HCT116 (cell line): ENCODE measurements at regions not wholly inside any gene's neighbourhood (a gene's known extent, or its start where the extent isn't known, plus 50 kb on each side); places are given as distances from the start of the nearest gene placed in this dataset.

Source experiments
- ATAC-seq: fragments of 200-7000 bp; cut with Tn5 transposase; 2 replicates; pipeline ENCODE4 v1.9.1; 2020; ENCODE audit warnings: mild to moderate bottlenecking, moderate library complexity
- BruUV-seq: library from RNA; stranded (reverse); fragments of 400-500 nt; replicated peaks from 2 replicates; lab custom pipeline; 2021; lab: Mats Ljungman, UMichigan
- CTCF ChIA-PET: fragments of 300-600 bp; sonication (Branson Sonifier 250); formaldehyde crosslinking; loops from one replicate; lab custom pipeline; 2021; ENCODE audit warnings: antibody characterized with exemption; lab: Charles Lee
- POLR2A ChIA-PET: fragments of 300-600, 350-600 bp; sonication (Branson Sonifier 250); formaldehyde crosslinking; loops from one replicate; lab custom pipeline; 2021; ENCODE audit warnings: antibody characterized with exemption; lab: Charles Lee
- RAD21 ChIA-PET, 2 experiments: fragments of 300-600 bp; sonication (Branson Sonifier 250); formaldehyde crosslinking; loops; one replicate each; lab custom pipeline; 2023; ENCODE audit warnings: low total read pairs in 2 of 2; ENCODE audit not compliant: uncharacterized antibody in 2 of 2, unreplicated experiment in 2 of 2, low non-redundant PET in 1 of 2; lab: Charles Lee
- DNase-seq: peaks from one replicate; pipeline ENCODE4 v3.0.0-alpha.2; 2010; ENCODE audit warnings: low read depth, low spot score
- H2AFZ ChIP-seq: fragments of 200-600 bp; shearing (Covaris generic), sonication (generic); 2 replicates; pipeline ENCODE4 v1.6.1; 2017; ENCODE audit warnings: low read depth, mixed run types, mixed read lengths, antibody characterized with exemption, low read length; ENCODE audit not compliant: poor library complexity, severe bottlenecking
- H3K27ac ChIP-seq: 2 replicates; pipeline ENCODE4 v1.5.1; 2012; ENCODE audit warnings: low read depth, low read length
- H3K27me3 ChIP-seq: fragments of 200-600 bp; sonication (generic); 2 replicates; pipeline ENCODE4 v1.6.1; 2016; ENCODE audit warnings: mixed run types, low read length, mixed read lengths; ENCODE audit not compliant: insufficient read depth
- H3K36me3 ChIP-seq, 2 experiments: fragments of 200-500 bp in 1 of 2; fragments of 200-600 bp in 1 of 2; sonication (Bioruptor generic) in 1 of 2; sonication (generic) in 1 of 2; 2 replicates each; pipeline versions ENCODE4 v1.5.1 to v1.6.1; 2014 to 2016; ENCODE audit warnings: low read length in 2 of 2, inconsistent platforms in 1 of 2, mixed read lengths in 1 of 2, mixed run types in 1 of 2; ENCODE audit not compliant: insufficient read depth in 2 of 2, control insufficient read depth in 1 of 2
- H3K4me1 ChIP-seq, 2 experiments: fragments of 200-600 bp in 1 of 2; sonication (generic) in 1 of 2; 2 replicates each; pipeline versions ENCODE4 v1.5.1 to v1.6.1; 2012 to 2017; ENCODE audit warnings: low read length in 2 of 2, inconsistent platforms in 1 of 2, mild to moderate bottlenecking in 1 of 2, mixed read lengths in 1 of 2, mixed run types in 1 of 2, moderate library complexity in 1 of 2; ENCODE audit not compliant: insufficient read depth in 2 of 2, control insufficient read depth in 1 of 2
- H3K4me2 ChIP-seq: fragments of 200-600 bp; sonication (generic); 2 replicates; pipeline ENCODE4 v1.6.1; 2017; ENCODE audit warnings: mixed run types, low read length, mixed read lengths
- H3K4me3 ChIP-seq, 2 experiments: fragments of 200-600 bp in 1 of 2; sonication (generic) in 1 of 2; replicated peaks in 1 of 2; 2 replicates each; pipeline ENCODE4 v1.5.1; 2011 to 2016; ENCODE audit warnings: low read length in 2 of 2, control low read depth in 1 of 2, low read depth in 1 of 2, mild to moderate bottlenecking in 1 of 2, mixed read lengths in 1 of 2, mixed run types in 1 of 2
- H3K79me2 ChIP-seq: fragments of 200-600 bp; sonication (generic); 2 replicates; pipeline ENCODE4 v1.6.1; 2017; ENCODE audit warnings: mild to moderate bottlenecking, mixed run types, low read length, moderate library complexity, mixed read lengths; ENCODE audit not compliant: insufficient read depth
- H3K9ac ChIP-seq: fragments of 200-600 bp; sonication (generic); 2 replicates; pipeline ENCODE4 v1.6.1; 2016; ENCODE audit warnings: low read length, mixed read lengths
- H3K9me2 ChIP-seq: fragments of 200-600 bp; sonication (generic), shearing (Covaris generic); 2 replicates; pipeline ENCODE4 v1.6.1; 2017; ENCODE audit warnings: mixed run types, mild to moderate bottlenecking, moderate library complexity; ENCODE audit not compliant: insufficient read depth
- H3K9me3 ChIP-seq, 2 experiments: fragments of 200-500 bp in 1 of 2; fragments of 200-600 bp in 1 of 2; sonication (Bioruptor generic) in 1 of 2; sonication (generic) in 1 of 2; 2 replicates each; pipeline ENCODE4 v1.6.1; 2014 to 2017; ENCODE audit warnings: low read length in 2 of 2, mixed read lengths in 2 of 2, inconsistent platforms in 1 of 2, low read depth in 1 of 2, mild to moderate bottlenecking in 1 of 2, mixed run types in 1 of 2, moderate library complexity in 1 of 2; ENCODE audit not compliant: control insufficient read depth in 1 of 2, insufficient read depth in 1 of 2
- H4K20me1 ChIP-seq: fragments of 200-600 bp; sonication (generic), shearing (Covaris generic); 2 replicates; pipeline ENCODE4 v1.6.1; 2017; ENCODE audit warnings: mixed run types, mild to moderate bottlenecking, moderate library complexity; ENCODE audit not compliant: insufficient read depth
- CBX3 ChIP-seq: IDR thresholded peaks from 2 replicates; pipeline ENCODE4 v1.6.1; 2012; ENCODE audit warnings: low read depth
- CTCF ChIP-seq, 3 experiments: fragments of 200-600 bp in 1 of 3; sonication (generic) in 1 of 3; IDR thresholded peaks in 2 of 3; conservative IDR thresholded peaks in 1 of 3; 2 replicates each; pipeline ENCODE4 v1.5.1; 2012 to 2017; ENCODE audit warnings: low read depth in 2 of 3, low read length in 2 of 3, antibody characterized with exemption in 1 of 3, borderline replicate concordance in 1 of 3, control low read depth in 1 of 3, mild to moderate bottlenecking in 1 of 3, mixed read lengths in 1 of 3, mixed run types in 1 of 3, moderate library complexity in 1 of 3; ENCODE audit not compliant: insufficient read depth in 1 of 3
- EGR1 ChIP-seq: IDR thresholded peaks from 2 replicates; pipeline ENCODE4 v1.6.1; 2012; ENCODE audit warnings: low read depth
- ELF1 ChIP-seq: IDR thresholded peaks from 2 replicates; pipeline ENCODE4 v1.6.1; 2012; ENCODE audit warnings: low read depth, borderline replicate concordance
- EZH2 ChIP-seq: fragments of 200-600 bp; sonication (generic); IDR thresholded peaks from 2 replicates; pipeline ENCODE4 v1.6.1; 2017; ENCODE audit warnings: antibody characterized with exemption, mixed run types
- JUND ChIP-seq: IDR thresholded peaks from 2 replicates; pipeline ENCODE4 v1.6.1; 2012
- MAX ChIP-seq: IDR thresholded peaks from 2 replicates; pipeline ENCODE4 v1.6.1; 2012
- POLR2A ChIP-seq: IDR thresholded peaks from 2 replicates; pipeline ENCODE4 v1.7.0; 2011; ENCODE audit warnings: borderline replicate concordance; ENCODE audit not compliant: insufficient read depth, insufficient read length; ENCODE audit errors: extremely low read depth
- ZFX ChIP-seq: fragments of 450-650 bp; IDR thresholded peaks from 2 replicates; pipeline ENCODE4 v1.6.1; 2017
- intact Hi-C: fragments of 100-400 bp; cut with micrococcal nuclease; formaldehyde crosslinking; loops from 2 replicates; pipeline ENCODE4 v1.10.0; 2022

- POLR2A ChIA-PET, result no interaction called here
- no TSS peak for BruUV-seq
These were observed 67.3 kb downstream of the ADRA2C start for GRCh38 chr4:3833326-3833989.

More at GRCh38 chr4:3833326-3833989, 67.3 kb downstream of the ADRA2C start:
- no peaks in the 10 kb centered on the region for H3K27me3 ChIP-seq
- TF ChIP-seq EGR1 (no peak), POLR2A (no peak), ZFX (no peak), CTCF (IDR thresholded peaks at IDR 0.05 in 2 of 3, conservative IDR thresholded peaks at IDR 0.05 in 1 of 3; ENCODE audit: borderline replicate concordance in 1 of 3, insufficient read depth in 1 of 3, low read depth in 2 of 3, low read length in 2 of 3) (no peak), ELF1 (no peak), CBX3 (no peak), MAX (no peak), JUND (no peak), EZH2 (no peak)
- no peak overlapping the region for H3K9ac ChIP-seq
- DNase-seq (no peak), ATAC-seq (no peak)
- H3K4me2 ChIP-seq, result no peak overlapping the region
- H3K36me3 ChIP-seq, result no peaks in the 10 kb centered on the region
- H3K27ac ChIP-seq, result no peak overlapping the region
- intact Hi-C loops, result no loop called here
- no peaks in the 10 kb centered on the region for H3K79me2 ChIP-seq
- H3K4me3 ChIP-seq, result no peak overlapping the region
- CTCF ChIA-PET, result no interaction called here
- no peaks in the 10 kb centered on the region for H3K9me3 ChIP-seq
- no peaks in the 10 kb centered on the region for H4K20me1 ChIP-seq
- H3K9me2 ChIP-seq, result no peaks in the 10 kb centered on the region
- no peak overlapping the region for H2AFZ ChIP-seq
- no peaks in the 10 kb centered on the region for H3K4me1 ChIP-seq
- RAD21 ChIA-PET, result no interaction called here
